Stimulated activated CD8-positive, alpha-beta memory T cell treated with anti-CD3 and anti-CD28 coated beads, Interleukin-2, amount 100 ng/mL, for 1 hour (primary cell): ENCODE measurements at regions not wholly inside any gene's neighbourhood (a gene's known extent, or its start where the extent isn't known, plus 50 kb on each side); places are given as distances from the start of the nearest gene placed in this dataset.

Source experiments
- DNase-seq, 2 donors: peaks; one replicate each; pipeline ENCODE4 v3.0.0-alpha.2; 2020; ENCODE audit warnings: low read depth in 2 of 2

DNA sequence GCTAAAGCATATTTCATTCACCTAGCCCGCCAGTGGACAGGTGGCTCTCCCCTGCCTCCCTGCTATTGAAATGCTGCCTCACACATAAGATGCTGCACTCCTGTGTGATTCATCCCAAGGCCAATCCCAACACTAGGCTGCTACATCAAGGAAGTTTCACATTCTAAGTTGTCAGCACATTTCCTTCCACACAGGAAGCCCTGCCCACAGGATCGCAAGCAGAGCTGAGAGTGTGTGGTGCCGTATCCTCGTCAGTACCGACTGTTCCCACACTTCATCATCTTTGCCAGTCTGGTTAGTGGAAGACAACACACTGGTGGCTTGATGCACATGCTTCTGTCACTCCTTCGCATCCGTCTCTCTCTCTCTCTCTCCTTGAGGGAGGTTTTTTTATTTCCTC lies 194.3 kb upstream of the PPP2R2D start:
- DNase-seq = no peak

DNA sequence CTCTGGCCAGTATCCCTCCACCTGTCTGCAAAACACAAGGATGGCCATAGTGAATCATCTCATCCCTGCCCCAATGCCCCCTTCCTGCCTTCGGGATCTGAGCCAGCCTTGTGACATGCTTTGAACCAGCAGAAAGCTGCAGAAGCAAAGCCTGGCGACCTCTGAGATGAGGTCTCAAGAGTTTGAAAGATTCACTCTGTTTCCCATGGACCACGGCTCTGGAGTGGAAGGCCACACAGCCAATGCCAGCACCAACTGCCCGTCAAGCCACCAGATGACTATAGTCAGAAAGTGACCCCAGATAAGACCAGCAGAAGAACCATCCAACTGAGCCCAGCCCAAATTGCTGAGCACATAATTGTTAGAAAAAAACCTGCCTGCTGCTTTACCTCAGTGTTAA lies 193.9 kb upstream of the PPP2R2D start:
- no peak for DNase-seq

GRCh38 chr10:131708225-131708880 lies 192.5 kb upstream of the PPP2R2D start:
- no peak for DNase-seq

GRCh38 chr10:131710142-131710861 lies 190.5 kb upstream of the PPP2R2D start:
- no peak for DNase-seq

DNA sequence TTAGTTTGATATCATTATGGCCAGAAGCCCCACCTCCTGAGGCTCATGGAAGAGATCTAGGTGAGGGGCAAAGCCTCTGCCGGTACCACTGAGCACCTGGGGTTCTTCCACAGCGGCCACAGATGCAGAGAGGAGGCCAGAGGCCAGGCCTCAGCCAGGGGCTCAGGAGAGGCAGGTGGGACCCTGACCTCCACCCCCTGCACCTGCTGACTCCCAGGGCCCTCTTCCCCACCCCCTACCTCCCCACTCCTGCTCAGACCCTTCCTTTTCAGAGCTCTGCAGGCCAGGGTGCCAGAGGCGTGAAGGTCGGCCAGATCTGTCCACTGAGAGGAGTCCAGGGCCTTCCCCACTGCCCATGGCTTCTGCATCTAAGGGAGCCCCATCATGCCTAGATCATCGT lies 178.7 kb upstream of the PPP2R2D start:
- no peak for DNase-seq

GRCh38 chr10:131722525-131723264 lies 178.1 kb upstream of the PPP2R2D start:
- DNase-seq = no peak

GRCh38 chr10:131723297-131724168 lies 177.3 kb upstream of the PPP2R2D start:
- no peak for DNase-seq

- DNase-seq = no peak
Observed at GRCh38 chr10:131724169-131724545, 176.7 kb upstream of the PPP2R2D start.

DNA sequence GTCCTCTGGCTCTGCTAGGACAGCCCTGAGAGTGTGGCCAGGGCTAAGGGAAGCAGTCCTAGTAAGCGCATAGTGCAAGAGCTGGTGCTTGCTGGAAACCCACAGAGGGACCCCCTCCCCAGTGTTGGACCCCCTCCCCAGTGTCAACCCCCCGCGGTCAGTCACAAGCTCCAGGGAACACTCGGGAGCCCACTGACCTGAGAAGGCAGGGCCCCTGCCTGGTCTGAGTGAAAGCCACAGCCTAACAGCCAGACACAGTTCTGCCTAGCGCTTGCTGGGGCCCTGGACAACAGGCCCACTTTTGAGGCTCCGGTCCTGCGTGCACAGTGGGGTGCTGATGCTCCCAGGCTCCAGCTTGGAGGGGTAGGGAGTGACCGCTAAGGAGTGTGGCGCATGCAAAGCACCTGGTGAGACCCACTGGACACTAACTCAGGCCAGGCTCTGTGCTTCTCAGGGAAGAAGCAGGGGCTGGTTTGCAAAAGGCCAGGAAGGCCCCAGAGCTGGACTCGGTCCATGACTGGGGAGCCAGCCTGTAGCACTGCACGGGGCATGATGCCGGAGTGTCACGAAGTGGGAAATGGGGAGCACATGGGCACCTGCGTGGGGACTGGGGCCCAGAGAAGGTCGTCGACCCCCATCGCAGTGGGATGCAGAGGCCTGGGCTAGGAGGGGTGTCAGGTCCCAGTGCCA lies 175.8 kb upstream of the PPP2R2D start:
- DNase-seq = no peak

- DNase-seq = no peak
Observed at GRCh38 chr10:131725581-131726069, 175.2 kb upstream of the PPP2R2D start.

DNA sequence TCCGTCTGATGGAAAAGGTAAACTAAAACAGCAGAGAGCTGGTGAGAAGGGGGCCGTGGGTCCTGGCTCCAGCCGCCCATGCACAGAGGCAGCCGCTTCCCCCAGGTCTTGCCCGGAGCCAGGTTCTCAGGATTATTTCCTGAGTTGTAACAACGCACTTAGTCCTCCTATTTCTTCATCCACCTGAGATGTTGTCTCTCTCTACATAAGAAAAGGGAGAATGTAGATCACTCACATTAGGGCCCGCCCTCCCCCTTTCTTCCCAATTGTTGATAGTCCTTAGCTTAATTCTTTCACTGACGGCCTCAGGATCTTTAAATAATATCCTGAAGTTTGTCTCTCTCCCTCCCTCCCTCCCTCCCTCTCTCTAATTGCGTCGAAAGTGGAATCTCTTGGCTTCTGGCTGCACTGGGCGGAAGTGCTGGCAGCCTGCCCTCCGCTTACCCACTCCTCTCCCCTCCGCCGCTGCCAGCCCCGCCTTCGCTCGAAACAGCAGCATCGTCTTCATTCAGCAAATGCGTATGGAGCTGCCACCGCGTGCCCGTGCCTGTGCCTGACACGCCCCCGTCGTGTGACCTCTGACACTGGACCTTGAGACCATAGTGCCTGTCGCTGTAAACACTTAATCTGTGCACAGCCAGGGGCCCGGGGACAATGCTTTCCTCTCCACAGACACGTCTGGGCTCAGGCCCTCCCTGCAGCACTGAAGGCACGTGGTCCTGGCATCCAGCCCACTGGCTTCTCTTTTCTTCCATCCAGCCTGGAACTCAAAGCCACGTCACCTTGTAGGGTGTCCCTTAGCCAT lies 174.5 kb upstream of the PPP2R2D start:
- no peak for DNase-seq

DNA sequence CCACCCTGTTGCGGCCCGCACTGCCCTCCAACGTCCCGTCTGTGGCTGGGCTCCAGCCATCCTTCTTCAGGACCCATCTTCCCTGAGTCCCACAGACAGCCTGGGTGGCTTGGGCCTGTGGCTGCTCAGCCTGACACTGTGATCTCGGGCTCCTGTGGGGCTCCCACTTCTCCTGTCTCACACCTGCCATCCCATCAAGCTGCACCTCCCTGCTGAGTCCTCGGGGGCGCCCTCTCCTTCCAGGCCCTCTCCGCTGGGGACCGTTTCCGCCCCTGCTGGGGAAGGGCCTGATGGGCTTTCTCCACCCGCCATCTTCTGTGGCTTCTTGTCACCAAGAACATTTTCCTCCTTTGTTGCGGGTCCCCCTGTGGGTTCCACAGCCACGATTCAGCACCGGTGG lies 173.8 kb upstream of the PPP2R2D start:
- no peak for DNase-seq

GRCh38 chr10:131727560-131727959 lies 173.2 kb upstream of the PPP2R2D start:
- DNase-seq = no peak

DNA sequence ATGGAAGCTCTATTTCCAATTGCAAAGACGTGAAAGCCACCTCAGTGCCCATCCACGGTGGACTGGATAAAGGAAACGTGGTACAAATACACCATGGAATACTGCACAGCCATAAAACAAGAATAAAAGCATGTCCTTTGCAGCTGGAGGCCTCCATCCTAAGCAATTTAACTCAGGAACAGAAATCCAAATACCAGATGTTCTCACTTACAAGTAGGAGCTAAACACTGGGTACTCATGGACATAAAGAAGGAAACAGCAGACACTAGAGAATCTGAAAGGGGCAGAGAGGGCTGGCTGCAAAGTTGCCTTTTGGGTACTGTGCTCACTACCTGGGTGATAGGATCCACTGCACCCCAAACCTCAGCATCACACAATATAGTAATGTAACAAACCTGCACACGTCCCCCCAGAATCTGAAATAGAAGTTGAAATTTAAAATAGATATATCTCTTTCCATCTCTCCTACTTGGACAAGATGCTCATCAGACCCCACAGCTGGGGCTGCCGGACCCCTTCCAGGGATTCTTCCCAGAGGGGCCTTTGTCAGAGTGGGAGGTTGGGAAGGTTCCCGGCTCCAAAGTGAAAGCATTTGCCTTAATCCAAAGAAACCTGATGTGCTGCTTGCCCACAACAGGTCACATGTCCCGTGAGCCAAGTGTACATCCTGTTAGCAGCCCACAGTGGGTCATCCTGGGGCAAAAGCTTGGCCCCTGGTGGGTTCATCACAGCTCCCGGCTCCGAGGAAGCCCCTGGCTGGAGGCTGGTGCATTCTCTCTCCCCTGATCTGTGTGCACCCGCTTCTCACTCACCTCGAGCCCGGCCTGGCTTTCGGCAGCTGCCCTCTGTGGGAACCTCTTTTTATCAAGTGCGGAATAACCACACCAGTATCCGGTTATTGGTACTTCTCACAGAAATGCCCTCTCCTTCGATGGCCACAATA lies 172.3 kb upstream of the PPP2R2D start:
- no peak for DNase-seq

GRCh38 chr10:131729361-131729760 lies 171.4 kb upstream of the PPP2R2D start:
- no peak for DNase-seq

- no peak for DNase-seq
Observed at GRCh38 chr10:131729938-131730660, 170.7 kb upstream of the PPP2R2D start.

- no peak for DNase-seq
Observed at GRCh38 chr10:131730771-131731497, 169.9 kb upstream of the PPP2R2D start.
